ENCODE measurements at regions not wholly inside any gene's neighbourhood (a gene's known extent, or its start where the extent isn't known, plus 50 kb on each side); places are given as distances from the start of the nearest gene placed in this dataset.
"Not testable (repeated sequence)": the region's sequence is repeated elsewhere in the genome, so short reads cannot be mapped to it uniquely, and the experiment has no call there.

- no peak for DNase-seq (ENCODE audit: low read depth in 4 of 4, low spot score in 3 of 4)
These were observed 51.4 kb upstream of the LSM6 start for GRCh38 chr4:146124023-146124680.

- no peak for DNase-seq (ENCODE audit: low read depth in 4 of 4, low spot score in 3 of 4)
These were observed 52.3 kb upstream of the LSM6 start for GRCh38 chr4:146123231-146123630.

- no peak for DNase-seq (ENCODE audit: low read depth in 4 of 4, low spot score in 3 of 4)
These were observed 53.1 kb upstream of the LSM6 start for GRCh38 chr4:146122398-146122797.

- no peak for DNase-seq (ENCODE audit: low read depth in 4 of 4, low spot score in 3 of 4)
These were observed 53.8 kb upstream of the LSM6 start for GRCh38 chr4:146121757-146122156.

- DNase-seq (ENCODE audit: low read depth in 4 of 4, low spot score in 3 of 4) = no peak
These were observed 55.6 kb upstream of the LSM6 start for GRCh38 chr4:146119845-146120404.

DNA sequence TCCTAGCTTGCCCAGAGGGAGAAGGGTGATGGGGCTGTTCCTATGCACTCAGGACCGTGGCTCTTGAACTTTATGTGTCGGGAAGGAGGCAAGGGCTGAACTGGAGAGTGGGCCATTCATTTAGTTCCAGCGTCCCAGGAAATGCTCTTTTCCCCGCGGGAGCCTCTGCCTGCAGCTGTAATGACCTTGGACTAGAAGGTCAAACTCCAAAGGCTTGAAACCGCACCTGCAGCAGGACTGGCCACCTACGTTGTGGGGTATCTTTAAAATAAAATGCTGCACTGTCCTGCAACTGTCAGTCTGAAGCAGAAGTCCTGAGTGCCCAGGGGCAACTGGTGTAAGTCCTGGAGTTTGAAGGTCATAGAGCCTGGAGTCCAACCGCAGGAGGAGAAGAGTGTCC is 61.5 kb upstream of the LSM6 start:
- DNase-seq (ENCODE audit: low read depth in 4 of 4, low spot score in 3 of 4) = no peak

DNA sequence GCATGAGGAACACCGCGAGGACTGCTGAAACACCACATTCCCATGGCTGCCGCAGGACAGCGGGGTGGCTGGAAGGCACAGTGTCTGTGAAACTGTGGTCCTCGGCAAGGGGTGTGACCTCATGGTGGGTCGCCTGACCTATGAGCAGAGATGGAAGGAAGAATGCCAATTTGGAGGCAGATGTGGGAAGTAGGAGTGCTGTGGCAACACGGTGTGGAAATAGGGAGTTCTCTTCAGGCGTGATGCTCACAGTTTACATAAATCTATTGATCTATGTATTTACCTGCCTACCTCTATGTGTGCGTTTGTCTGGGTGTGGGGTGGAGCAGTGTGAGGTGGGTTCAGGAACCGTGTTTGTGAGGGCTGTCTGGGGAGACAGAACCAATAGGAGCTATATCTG is 62.3 kb upstream of the LSM6 start:
- DNase-seq (ENCODE audit: low read depth in 4 of 4, low spot score in 3 of 4) = no peak

DNA sequence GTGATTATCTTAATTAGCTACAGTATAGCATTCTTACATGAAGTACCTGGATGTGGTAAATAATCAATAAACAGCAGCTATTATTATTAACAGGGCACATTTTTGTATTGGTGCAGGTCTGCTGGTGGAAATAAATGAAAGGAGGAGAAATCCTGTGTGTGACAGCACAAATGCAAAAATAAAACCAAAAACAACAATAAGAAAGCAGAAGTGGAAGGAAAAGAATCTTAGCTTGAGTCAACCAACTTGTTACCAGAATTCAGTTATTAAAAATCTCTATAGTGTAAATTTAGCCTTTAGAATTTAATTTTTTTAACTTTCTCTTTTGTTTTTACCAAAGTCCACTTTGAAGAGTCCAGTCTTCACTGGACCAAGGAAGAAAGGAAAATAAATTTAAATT is 63.1 kb upstream of the LSM6 start:
- DNase-seq (ENCODE audit: low read depth in 4 of 4, low spot score in 3 of 4) = no peak

DNA sequence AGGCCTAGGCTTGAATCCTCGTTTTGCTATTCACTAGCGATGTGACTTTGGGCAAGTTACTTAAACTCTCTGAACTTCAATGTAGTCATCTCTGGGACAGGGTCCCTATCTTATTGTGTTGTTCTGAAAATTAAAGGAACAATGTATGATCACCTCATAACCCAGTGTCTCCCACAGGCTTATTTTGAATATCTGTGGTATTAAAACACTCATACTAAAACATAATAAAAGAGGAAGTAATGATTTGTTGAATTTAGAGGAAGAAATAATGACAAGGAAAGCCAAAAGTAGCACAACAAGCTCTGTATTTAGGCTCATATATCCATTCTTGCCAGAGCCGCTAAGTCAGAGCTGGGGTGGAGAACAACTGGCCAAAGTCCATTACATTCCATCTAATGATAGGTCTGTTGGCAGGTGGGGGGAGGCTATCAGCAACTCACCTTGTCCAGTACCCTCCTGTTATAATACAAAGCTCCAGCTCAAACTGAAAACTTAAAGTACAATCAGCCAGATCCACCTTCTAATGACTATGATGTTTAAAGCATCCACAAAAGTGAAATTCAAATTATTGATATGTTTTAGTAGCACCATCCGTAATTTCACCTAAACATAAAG is 64.5 kb upstream of the LSM6 start:
- no peak for DNase-seq (ENCODE audit: low read depth in 4 of 4, low spot score in 3 of 4)

GRCh38 chr4:146108756-146109155 is 66.8 kb upstream of the LSM6 start:
- DNase-seq (ENCODE audit: low read depth in 4 of 4, low spot score in 3 of 4) = no peak

GRCh38 chr4:146107587-146108240 is 67.8 kb upstream of the LSM6 start:
- no peak for DNase-seq (ENCODE audit: low read depth in 4 of 4, low spot score in 3 of 4)

- no peak for DNase-seq (ENCODE audit: low read depth in 4 of 4, low spot score in 3 of 4)
These were observed 70.1 kb upstream of the LSM6 start for GRCh38 chr4:146105464-146105863.

DNA sequence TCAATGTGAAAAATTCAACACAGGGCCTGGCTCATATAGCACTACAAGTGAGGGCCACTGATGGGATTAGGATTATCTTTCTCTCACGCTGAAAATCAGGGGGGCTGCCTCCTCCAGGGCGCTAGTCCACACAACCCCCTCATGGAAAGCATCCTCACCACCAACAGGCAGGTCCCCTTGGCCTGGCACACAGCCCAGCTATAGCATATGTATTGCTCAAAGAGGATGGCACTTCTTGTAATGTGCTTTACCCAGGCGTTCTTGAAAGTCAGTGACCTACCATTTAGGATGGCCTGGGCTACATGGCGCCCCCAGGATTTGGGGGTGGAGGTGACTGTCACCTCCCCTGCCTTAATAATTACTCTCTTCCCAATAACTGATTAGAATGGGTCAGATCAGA is 71.0 kb upstream of the LSM6 start:
- DNase-seq (ENCODE audit: low read depth in 4 of 4, low spot score in 3 of 4) = no peak

- DNase-seq (ENCODE audit: low read depth in 4 of 4, low spot score in 3 of 4) = not testable (repeated sequence)
These were observed 71.5 kb upstream of the LSM6 start for GRCh38 chr4:146104052-146104451.

DNA sequence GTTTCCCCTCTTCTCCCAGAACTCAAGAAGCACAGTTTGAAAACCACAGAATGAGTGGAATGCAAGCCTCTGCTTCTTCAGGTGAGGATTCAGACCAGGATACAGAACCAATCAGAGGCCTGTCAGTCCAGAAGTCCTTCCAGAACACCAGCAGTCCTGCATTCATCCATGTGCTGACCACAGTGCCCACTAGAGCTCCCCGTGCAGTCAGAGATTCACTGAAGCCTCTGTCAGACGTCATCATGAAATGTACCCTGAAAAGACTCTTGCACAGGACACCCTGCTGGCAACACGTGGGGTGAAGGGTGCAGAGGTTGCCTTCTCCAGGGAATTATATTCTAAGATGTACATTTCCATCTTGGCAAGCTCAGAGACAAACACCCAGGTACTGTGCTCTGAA is 75.9 kb upstream of the LSM6 start:
- DNase-seq (ENCODE audit: low read depth in 4 of 4, low spot score in 3 of 4) = no peak

DNA sequence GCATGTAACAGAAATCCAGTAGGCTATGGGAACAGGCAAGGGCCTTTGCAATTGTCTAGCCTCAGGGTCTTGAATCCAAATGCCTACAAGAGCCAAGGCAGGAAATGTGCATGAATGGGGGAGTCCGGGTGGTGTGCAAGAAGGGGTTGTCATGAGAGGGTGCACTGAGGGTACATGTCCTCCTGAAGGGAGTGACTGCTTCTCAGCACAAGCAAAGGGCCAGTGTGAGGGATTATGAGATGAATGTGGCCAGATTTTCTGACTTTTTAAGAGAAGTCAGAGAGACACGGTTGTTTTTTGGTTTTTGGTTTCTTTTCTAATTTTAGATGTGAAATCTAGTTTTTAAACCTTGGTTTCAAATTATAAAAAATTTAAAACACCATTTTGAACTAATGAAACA is 76.5 kb upstream of the LSM6 start:
- DNase-seq (ENCODE audit: low read depth in 4 of 4, low spot score in 3 of 4) = no peak

DNA sequence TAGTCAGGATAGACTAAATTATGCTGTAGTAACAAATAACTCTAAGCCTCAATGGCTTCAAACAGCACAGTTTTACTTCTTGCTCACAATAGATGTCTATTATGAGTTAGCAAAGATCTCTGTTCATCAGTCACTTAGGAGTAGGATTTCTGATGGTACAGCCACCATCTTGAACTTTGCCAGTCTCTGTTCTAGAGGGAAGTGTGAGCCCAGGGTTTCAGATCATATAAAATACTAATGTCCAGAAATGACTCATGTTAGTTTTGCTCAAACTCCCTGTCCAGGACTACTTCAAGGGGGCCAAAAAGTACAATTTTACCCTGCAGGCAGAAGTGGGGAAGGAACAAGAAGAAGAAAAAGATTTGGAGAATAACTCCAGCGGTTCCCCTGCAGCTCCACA is 77.1 kb upstream of the LSM6 start:
- DNase-seq (ENCODE audit: low read depth in 4 of 4, low spot score in 3 of 4) = no peak

DNA sequence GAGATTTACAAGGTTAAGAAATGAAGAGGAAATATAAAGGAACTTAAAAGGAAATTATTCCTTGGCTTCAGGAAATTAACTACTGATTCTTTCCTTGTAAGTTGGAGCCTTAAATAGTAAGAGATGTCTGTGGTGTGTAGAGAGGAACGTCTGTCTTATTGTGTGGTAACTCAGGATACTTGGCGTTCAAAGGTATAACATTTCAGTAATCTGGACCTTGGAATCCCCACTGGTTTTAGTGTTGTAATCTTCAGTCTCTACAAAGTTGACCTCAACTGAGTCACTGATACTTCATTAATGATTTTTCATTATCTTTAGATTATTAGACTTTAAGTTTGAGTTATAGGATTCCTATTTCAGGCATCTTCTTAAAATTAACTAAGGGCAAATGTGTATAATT is 79.1 kb upstream of the LSM6 start:
- no peak for DNase-seq (ENCODE audit: low read depth in 4 of 4, low spot score in 3 of 4)

DNA sequence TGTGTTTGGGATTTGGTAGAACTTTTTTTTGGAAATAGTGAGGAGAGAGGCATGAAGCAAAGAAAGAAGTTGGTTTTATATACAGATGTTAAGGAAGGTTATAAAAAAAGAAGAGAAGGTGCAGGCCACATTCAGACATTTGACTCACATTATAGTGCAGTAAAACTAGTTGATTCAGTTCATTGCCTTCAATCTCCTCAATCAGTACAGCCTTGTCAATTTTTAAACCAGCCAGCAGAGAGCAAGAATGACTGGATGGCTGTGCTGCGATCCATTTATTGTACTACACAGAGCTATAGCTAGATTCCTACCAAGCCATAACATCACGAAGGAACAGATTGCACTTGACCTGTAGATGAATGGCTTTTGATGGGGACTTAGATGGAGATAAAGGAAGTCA is 79.7 kb upstream of the LSM6 start:
- DNase-seq (ENCODE audit: low read depth in 4 of 4, low spot score in 3 of 4) = peak in 2 of 4 donors; percentile 3 to 14

DNA sequence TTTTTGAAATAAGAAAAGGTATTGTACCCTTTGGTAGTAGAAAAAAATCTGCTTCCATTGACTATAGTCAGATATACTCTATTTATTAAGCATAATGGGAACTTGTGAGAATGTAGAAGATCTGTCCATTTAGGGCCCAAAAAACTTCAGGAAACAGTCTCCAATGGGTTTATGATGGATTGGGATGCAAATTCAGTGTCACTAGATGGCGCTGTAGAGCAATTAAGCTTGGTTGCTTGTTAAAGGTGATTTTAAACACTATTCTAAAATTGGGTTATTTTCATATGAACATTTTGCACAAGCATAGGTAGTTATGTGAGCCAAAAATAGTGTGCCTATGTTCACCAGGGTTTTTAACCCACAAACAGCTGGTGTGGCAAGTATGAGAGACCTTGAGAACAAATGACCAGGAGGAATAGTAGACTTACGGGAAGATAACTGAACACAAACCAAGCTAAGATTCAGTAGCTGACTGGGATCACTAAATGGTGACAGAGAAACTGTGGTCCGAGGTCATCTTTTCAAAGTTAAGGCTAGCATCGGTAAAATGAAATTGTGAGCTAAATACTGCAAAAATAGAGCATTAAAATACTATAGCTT is 80.3 kb upstream of the LSM6 start:
- DNase-seq (ENCODE audit: low read depth in 4 of 4, low spot score in 3 of 4) = peak in 3 of 4 donors; percentile 14 to 31 (median 30)

DNA sequence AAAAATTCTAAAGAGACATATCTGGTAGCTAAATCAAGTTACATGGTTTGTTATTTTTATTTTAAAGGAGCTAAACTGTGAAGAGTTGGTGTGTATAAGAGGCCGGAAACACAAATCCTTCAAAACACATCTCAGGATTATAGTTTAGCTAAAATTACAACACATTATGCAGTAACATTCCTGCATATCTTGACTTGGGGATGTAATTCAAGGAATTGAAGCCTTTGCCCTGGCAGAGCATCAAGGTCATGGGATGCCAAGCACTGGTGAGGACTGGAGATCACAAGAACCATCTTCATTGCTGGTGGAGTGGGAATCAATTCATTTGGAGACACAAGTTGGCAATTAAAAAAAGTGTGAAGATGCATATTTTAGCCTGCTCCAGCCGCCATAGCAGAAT is 86.8 kb upstream of the LSM6 start:
- no peak for DNase-seq (ENCODE audit: low read depth in 4 of 4, low spot score in 3 of 4)

- DNase-seq (ENCODE audit: low read depth in 4 of 4, low spot score in 3 of 4) = no peak
These were observed 87.7 kb upstream of the LSM6 start for GRCh38 chr4:146087856-146088255.
